ENCODE measurements at regions not wholly inside any gene's neighbourhood (a gene's known extent, or its start where the extent isn't known, plus 50 kb on each side); places are given as distances from the start of the nearest gene placed in this dataset.

GRCh38 chr3:34568766-34569165 lies 770.3 kb downstream of the PDCD6IP start:
- no peak for DNase-seq (ENCODE audit: low spot score)
- Mint-ChIP-seq H3K9me3 (no peaks in the 10 kb centered on the region), H3K4me1 (ENCODE audit: low read depth) (no peaks in the 10 kb centered on the region), H3K4me3 (no peak overlapping the region), H3K27ac (no peak overlapping the region), H3K27me3 (ENCODE audit: insufficient read depth) (no peaks in the 10 kb centered on the region), H3K36me3 (ENCODE audit: low read depth) (no peaks in the 10 kb centered on the region)
- intact Hi-C loops (cut with micrococcal nuclease) = no loop called here

GRCh38 chr3:34569437-34569836 lies 771.0 kb downstream of the PDCD6IP start:
- intact Hi-C loops (cut with micrococcal nuclease) = no loop called here
- H3K4me1 Mint-ChIP-seq (ENCODE audit: low read depth) = no peaks in the 10 kb centered on the region
- H3K27me3 Mint-ChIP-seq (ENCODE audit: insufficient read depth) = no peaks in the 10 kb centered on the region
- no peaks in the 10 kb centered on the region for H3K36me3 Mint-ChIP-seq (ENCODE audit: low read depth)
- DNase-seq (ENCODE audit: low spot score) = no peak
- H3K4me3 Mint-ChIP-seq = no peak overlapping the region
- no peak overlapping the region for H3K27ac Mint-ChIP-seq
- no peaks in the 10 kb centered on the region for H3K9me3 Mint-ChIP-seq

- Mint-ChIP-seq H3K36me3 (ENCODE audit: low read depth) (no peaks in the 10 kb centered on the region), H3K4me3 (no peak overlapping the region), H3K27ac (no peak overlapping the region), H3K9me3 (no peaks in the 10 kb centered on the region), H3K27me3 (ENCODE audit: insufficient read depth) (no peaks in the 10 kb centered on the region), H3K4me1 (ENCODE audit: low read depth) (no peaks in the 10 kb centered on the region)
- DNase-seq (ENCODE audit: low spot score) = no peak
- intact Hi-C loops (cut with micrococcal nuclease) = no loop called here
Measured at GRCh38 chr3:34570916-34571705, 772.7 kb downstream of the PDCD6IP start.

- DNase-seq (ENCODE audit: low spot score) = no peak
- Mint-ChIP-seq H3K36me3 (ENCODE audit: low read depth) (no peaks in the 10 kb centered on the region), H3K4me1 (ENCODE audit: low read depth) (no peaks in the 10 kb centered on the region), H3K4me3 (no peak overlapping the region), H3K27ac (no peak overlapping the region), H3K9me3 (no peaks in the 10 kb centered on the region), H3K27me3 (ENCODE audit: insufficient read depth) (no peaks in the 10 kb centered on the region)
- intact Hi-C loops (cut with micrococcal nuclease) = no loop called here
Measured at GRCh38 chr3:34571714-34572113, 773.3 kb downstream of the PDCD6IP start.

- Mint-ChIP-seq H3K4me3 (no peak overlapping the region), H3K36me3 (ENCODE audit: low read depth) (no peaks in the 10 kb centered on the region), H3K9me3 (no peaks in the 10 kb centered on the region), H3K4me1 (ENCODE audit: low read depth) (no peaks in the 10 kb centered on the region), H3K27ac (no peak overlapping the region), H3K27me3 (ENCODE audit: insufficient read depth) (no peaks in the 10 kb centered on the region)
- DNase-seq (ENCODE audit: low spot score) = no peak
- intact Hi-C loops (cut with micrococcal nuclease) = no loop called here
Measured at GRCh38 chr3:34575776-34576175, 777.3 kb downstream of the PDCD6IP start.

GRCh38 chr3:34582055-34582454 lies 783.6 kb downstream of the PDCD6IP start:
- Mint-ChIP-seq H3K4me1 (ENCODE audit: low read depth) (no peaks in the 10 kb centered on the region), H3K27ac (no peak overlapping the region), H3K36me3 (ENCODE audit: low read depth) (no peaks in the 10 kb centered on the region), H3K27me3 (ENCODE audit: insufficient read depth) (no peaks in the 10 kb centered on the region), H3K9me3 (no peaks in the 10 kb centered on the region), H3K4me3 (no peak overlapping the region)
- intact Hi-C loops (cut with micrococcal nuclease) = no loop called here
- DNase-seq (ENCODE audit: low spot score) = no peak

- intact Hi-C loops (cut with micrococcal nuclease) = no loop called here
- H3K27me3 Mint-ChIP-seq (ENCODE audit: insufficient read depth) = no peaks in the 10 kb centered on the region
- no peaks in the 10 kb centered on the region for H3K36me3 Mint-ChIP-seq (ENCODE audit: low read depth)
- no peak overlapping the region for H3K27ac Mint-ChIP-seq
- no peaks in the 10 kb centered on the region for H3K4me1 Mint-ChIP-seq (ENCODE audit: low read depth)
- H3K4me3 Mint-ChIP-seq = no peak overlapping the region
- no peaks in the 10 kb centered on the region for H3K9me3 Mint-ChIP-seq
- no peak for DNase-seq (ENCODE audit: low spot score)
Measured at GRCh38 chr3:34583451-34583850, 785.0 kb downstream of the PDCD6IP start.

- intact Hi-C loops (cut with micrococcal nuclease) = no loop called here
- no peaks in the 10 kb centered on the region for H3K36me3 Mint-ChIP-seq (ENCODE audit: low read depth)
- H3K9me3 Mint-ChIP-seq = no peaks in the 10 kb centered on the region
- no peak overlapping the region for H3K27ac Mint-ChIP-seq
- no peaks in the 10 kb centered on the region for H3K4me1 Mint-ChIP-seq (ENCODE audit: low read depth)
- no peak overlapping the region for H3K4me3 Mint-ChIP-seq
- no peak for DNase-seq (ENCODE audit: low spot score)
- H3K27me3 Mint-ChIP-seq (ENCODE audit: insufficient read depth) = no peaks in the 10 kb centered on the region
Measured at GRCh38 chr3:34584971-34585370, 786.5 kb downstream of the PDCD6IP start.

GRCh38 chr3:34599595-34599994 lies 801.2 kb downstream of the PDCD6IP start:
- H3K36me3 Mint-ChIP-seq (ENCODE audit: low read depth) = no peaks in the 10 kb centered on the region
- no peaks in the 10 kb centered on the region for H3K9me3 Mint-ChIP-seq
- no peak overlapping the region for H3K27ac Mint-ChIP-seq
- no peak overlapping the region for H3K4me3 Mint-ChIP-seq
- intact Hi-C loops (cut with micrococcal nuclease) = no loop called here
- H3K27me3 Mint-ChIP-seq (ENCODE audit: insufficient read depth) = no peaks in the 10 kb centered on the region
- no peak for DNase-seq (ENCODE audit: low spot score)
- no peaks in the 10 kb centered on the region for H3K4me1 Mint-ChIP-seq (ENCODE audit: low read depth)

- Mint-ChIP-seq H3K4me1 (ENCODE audit: low read depth) (no peaks in the 10 kb centered on the region), H3K27me3 (ENCODE audit: insufficient read depth) (no peaks in the 10 kb centered on the region), H3K27ac (no peak overlapping the region), H3K36me3 (ENCODE audit: low read depth) (no peaks in the 10 kb centered on the region), H3K9me3 (no peaks in the 10 kb centered on the region), H3K4me3 (no peak overlapping the region)
- intact Hi-C loops (cut with micrococcal nuclease) = no loop called here
- DNase-seq (ENCODE audit: low spot score) = no peak
Measured at GRCh38 chr3:34619990-34620389, 821.6 kb downstream of the PDCD6IP start.

- Mint-ChIP-seq H3K27me3 (ENCODE audit: insufficient read depth) (no peaks in the 10 kb centered on the region), H3K9me3 (no peaks in the 10 kb centered on the region), H3K4me1 (ENCODE audit: low read depth) (no peaks in the 10 kb centered on the region), H3K27ac (no peak overlapping the region), H3K4me3 (no peak overlapping the region), H3K36me3 (ENCODE audit: low read depth) (no peaks in the 10 kb centered on the region)
- intact Hi-C loops (cut with micrococcal nuclease) = no loop called here
- no peak for DNase-seq (ENCODE audit: low spot score)
Measured at GRCh38 chr3:34626699-34627098, 828.3 kb downstream of the PDCD6IP start.

GRCh38 chr3:34634939-34635338 lies 836.5 kb downstream of the PDCD6IP start:
- no peak overlapping the region for H3K4me3 Mint-ChIP-seq
- DNase-seq (ENCODE audit: low spot score) = no peak
- H3K27ac Mint-ChIP-seq = no peak overlapping the region
- intact Hi-C loops (cut with micrococcal nuclease) = no loop called here
- no peaks in the 10 kb centered on the region for H3K36me3 Mint-ChIP-seq (ENCODE audit: low read depth)
- H3K27me3 Mint-ChIP-seq (ENCODE audit: insufficient read depth) = no peaks in the 10 kb centered on the region
- H3K4me1 Mint-ChIP-seq (ENCODE audit: low read depth) = no peaks in the 10 kb centered on the region
- H3K9me3 Mint-ChIP-seq = no peaks in the 10 kb centered on the region

GRCh38 chr3:34635352-34635850 lies 837.0 kb downstream of the PDCD6IP start:
- Mint-ChIP-seq H3K4me1 (ENCODE audit: low read depth) (no peaks in the 10 kb centered on the region), H3K36me3 (ENCODE audit: low read depth) (no peaks in the 10 kb centered on the region), H3K27ac (no peak overlapping the region), H3K9me3 (no peaks in the 10 kb centered on the region), H3K27me3 (ENCODE audit: insufficient read depth) (no peaks in the 10 kb centered on the region), H3K4me3 (no peak overlapping the region)
- intact Hi-C loops (cut with micrococcal nuclease) = no loop called here
- no peak for DNase-seq (ENCODE audit: low spot score)
